Hippocampal formation (tissue), 2 donors: ENCODE measurements at regions not wholly inside any gene's neighbourhood (a gene's known extent, or its start where the extent isn't known, plus 50 kb on each side); places are given as distances from the start of the nearest gene placed in this dataset.
A peak's percentile ranks its signal among the peaks of the same experiment; 100 is the strongest.
"Not testable (repeated sequence)": the region's sequence is repeated elsewhere in the genome, so short reads cannot be mapped to it uniquely, and the experiment has no call there.

Source experiments
- DNase-seq, 2 donors: peaks; one replicate each; lab custom pipeline; 2025; lab: John Stamatoyannopoulos, UW

DNA sequence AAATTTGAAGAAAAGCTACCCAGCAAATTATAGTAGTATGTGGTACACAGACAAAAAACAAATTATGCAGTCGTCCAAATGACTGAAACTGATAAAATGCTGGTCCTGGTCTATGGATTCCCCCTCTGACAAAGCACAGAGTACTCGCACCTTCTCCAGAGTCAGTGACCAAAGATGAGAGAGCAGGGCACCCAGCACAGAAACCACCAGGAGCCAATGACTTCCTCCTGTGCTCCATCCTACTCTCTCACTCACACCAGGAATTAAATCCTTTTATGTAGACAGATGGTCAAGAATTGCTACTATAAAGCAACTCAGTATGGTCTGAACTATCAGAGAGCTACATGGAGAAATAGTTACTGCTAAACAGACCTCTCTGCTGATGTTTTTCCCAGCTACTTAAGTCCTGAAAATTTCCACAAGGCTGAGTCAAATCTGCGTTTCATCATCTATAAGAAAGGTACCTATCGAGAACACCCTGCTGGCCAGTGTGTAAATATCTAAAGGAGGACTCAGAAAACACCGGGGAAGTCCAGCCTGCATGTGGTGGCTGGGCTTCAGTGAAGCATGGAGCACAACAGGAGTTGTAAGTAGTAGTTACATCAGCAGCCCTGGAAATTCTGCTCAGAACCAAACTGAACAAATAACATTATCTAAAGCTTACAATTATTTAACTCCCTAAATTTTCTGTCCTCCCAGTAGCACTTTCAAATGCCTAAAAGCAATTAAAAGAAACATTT is 84.5 kb upstream of the FBXO28 start:
- DNase-seq: not testable (repeated sequence)

GRCh38 chr1:224028802-224029201 is 85.1 kb upstream of the FBXO28 start:
- DNase-seq: not testable (repeated sequence)

DNA sequence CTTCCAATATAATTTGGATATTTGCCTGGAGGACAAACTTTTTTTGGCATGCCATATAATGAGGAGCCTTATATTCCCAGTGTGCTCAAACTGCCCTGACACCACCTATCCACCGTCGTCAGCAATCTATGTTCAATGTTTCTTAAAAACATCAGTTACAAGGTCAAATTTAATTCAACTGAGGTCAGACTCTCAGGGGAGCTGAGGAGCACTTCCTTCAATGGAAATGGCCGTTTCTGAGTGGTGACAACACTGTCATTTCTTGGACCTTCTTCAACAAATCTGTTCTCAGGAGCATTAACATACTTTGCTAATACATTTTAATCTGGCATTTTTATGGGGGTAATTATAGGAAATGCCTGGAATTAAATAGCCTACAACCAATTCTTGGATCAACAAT is 90.8 kb upstream of the FBXO28 start:
- not testable (repeated sequence) for DNase-seq

DNA sequence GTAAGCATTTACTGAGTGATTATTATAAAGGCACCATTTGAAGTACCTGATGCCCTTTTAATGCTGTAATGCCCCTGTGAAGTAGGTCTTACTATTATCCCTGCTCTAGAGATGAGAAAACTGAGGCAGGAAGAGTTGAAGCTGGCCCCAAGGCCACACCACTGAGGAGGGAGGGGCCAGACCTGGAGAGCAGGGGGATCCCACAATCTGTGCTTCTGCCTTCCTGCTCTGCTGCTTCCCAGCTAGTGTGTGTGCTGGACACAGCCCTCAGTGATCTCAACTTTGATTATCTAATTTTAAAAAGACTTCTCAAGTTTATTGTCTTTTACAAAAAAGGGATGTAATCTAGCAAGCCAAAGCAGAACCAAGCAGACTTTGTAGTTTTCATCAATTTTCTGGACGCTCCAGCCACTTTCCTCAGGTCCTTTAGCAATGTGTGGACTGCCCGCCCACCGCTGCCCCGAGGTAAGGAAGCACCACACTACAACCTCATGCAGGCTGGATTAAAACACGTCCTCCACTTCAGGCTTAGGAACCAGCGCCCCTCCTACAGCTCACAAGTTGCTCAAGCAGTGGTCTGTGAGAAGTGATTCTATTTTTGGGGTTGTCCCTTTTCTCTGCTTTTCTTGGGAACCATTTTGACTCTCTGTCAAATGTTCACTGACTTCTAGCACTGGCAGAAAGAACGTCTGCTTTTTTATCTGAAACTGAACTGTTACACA is 91.5 kb upstream of the FBXO28 start:
- DNase-seq: not testable (repeated sequence)

- DNase-seq: not testable (repeated sequence)
Measured at GRCh38 chr1:224019866-224020265, 94.0 kb upstream of the FBXO28 start.

DNA sequence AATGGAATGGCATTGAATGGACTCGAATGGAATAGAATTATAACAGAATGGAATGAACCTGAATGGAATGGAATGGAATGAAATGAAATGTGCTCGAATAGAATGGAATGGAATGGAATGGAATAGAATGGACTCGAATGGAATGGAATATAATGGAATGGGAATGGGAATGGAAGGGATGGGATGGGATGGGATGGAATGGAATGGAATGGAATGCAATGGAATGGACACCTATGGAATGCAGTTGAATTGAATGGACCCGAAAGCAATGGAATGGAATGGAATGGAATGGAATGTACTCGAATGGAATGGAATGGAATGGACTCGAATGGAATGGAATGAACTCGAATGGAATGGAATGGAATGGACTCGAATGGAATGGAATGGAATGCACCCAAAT is 98.1 kb upstream of the FBXO28 start:
- DNase-seq: not testable (repeated sequence)

GRCh38 chr1:224014330-224014649 is 99.6 kb upstream of the FBXO28 start:
- no peak for DNase-seq

DNA sequence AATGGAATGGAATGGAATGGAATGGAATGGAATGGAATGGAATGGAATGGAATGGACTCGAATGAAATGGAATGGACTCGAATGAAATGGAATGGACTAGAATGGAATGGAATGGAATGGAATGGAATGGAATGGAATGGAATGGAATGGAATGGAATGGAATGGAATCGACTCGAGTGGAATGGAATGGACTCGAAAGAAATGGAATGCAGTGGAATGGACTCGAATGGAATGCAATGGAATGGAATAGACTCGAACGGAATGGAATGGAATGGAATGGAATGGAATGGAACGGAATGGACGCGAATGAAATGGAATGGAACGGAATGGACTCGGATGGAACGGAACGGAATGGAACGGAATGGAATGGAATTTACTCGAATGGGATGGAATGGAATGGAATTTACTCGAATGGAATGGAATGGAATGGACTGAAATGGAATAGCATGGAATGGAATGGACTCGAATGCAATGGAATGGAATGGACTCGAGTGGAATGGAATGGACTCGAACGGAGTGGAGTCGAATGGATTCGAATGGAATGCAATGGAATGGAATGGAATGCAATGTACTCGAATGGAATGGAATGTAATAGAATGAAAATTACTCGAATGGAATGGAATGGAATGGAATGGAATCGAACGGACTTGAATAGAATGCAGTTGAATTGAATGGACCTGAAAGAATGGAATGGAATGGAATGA is 100.1 kb upstream of the FBXO28 start:
- DNase-seq: not testable (repeated sequence)

GRCh38 chr1:224012807-224013434 is 101.0 kb upstream of the FBXO28 start:
- DNase-seq: not testable (repeated sequence)

- not testable (repeated sequence) for DNase-seq
Measured at GRCh38 chr1:224012162-224012561, 101.7 kb upstream of the FBXO28 start.

DNA sequence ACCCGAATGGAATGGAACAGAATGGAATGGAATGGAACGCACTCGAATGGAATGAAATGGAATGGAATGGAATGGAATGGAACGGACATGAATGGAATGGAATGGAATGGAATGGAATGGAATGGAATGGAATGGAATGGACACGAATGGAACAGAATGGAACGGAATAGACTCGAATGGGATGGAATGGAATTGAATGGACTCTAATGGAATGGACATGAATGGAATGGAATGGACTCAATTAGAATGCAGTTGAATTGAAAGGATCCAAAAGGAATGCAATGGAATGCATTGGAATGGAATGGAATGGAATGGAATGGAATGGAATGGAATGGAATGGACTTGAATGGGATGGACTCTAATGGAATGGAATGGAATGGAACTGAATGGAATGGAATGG is 102.2 kb upstream of the FBXO28 start:
- DNase-seq: not testable (repeated sequence)

DNA sequence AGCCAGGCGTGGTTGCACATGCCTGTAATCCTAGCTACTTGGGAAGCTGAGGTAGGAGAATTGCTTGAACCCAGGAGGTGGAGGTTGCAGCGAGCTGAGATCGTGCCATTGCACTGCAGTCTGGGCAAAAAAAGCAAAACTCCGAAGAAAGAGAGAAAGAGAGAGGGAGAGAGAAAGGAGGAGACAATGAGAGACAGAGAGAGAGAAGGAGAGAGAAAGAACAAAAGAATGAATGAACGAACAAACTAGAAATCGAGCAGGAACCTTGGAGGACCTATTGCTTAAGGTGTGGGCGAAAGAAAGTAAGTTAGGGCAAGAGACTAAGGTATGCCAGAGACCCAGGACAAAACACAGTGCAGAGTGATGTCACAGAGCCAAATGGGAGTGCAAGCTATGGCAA is 102.8 kb upstream of the FBXO28 start:
- not testable (repeated sequence) for DNase-seq

GRCh38 chr1:224005973-224006372 is 107.9 kb upstream of the FBXO28 start:
- not testable (repeated sequence) for DNase-seq

DNA sequence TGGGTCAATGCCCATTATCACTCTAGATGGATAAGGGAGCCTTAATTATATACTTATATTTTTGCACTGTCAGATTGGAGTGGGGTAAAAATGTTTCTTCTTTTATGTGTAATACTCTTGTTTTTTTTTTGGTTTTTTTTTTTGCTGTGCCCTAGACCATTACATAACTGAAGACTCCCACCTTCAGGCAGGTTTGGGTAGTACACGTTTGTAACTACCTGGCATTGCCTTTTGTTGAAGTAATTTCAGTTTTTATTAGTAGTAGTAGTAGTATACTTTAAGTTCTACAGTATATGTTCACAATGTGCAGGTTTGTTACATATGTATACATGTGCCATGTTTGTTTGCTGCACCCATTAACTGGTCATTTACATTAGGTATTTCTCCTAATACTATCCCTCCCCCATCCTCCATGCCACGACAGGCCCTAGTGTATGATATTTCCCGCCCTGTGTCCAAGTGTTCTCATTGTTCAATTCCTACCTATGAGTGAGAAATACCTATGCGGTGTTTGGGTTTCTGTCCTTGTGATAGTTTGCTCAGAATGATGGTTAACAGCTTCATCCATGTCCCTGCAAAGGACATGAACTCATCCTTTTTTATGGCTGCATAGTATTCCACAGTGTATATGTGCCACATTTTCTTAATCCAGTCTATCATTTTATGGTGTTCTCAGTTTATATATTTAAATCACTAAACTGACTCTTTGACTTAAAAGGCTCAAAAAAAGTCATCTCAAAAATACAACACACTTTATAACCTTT is 109.2 kb upstream of the FBXO28 start:
- DNase-seq: not testable (repeated sequence)

- not testable (repeated sequence) for DNase-seq
Measured at GRCh38 chr1:224003896-224004295, 110.0 kb upstream of the FBXO28 start.

- not testable (repeated sequence) for DNase-seq
Measured at GRCh38 chr1:224001757-224002156, 112.2 kb upstream of the FBXO28 start.

DNA sequence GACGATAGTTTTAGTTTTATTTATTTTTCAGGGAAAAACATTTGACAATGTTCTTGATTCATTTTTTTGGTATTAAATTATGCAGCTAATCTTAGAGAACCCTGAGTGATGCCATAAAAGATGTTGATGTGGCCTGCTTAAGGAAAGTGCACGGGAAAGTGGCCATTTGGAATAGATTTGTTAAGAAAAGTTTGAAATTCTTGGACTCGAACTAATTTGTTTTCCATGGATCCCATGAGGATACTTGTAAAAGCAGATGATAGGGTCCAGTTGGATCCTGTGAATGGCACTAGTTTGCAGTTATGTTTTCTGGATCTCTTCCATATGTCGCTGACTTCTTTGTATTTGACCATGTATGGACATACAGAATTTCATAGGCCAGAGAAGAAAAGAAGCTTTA is 114.2 kb upstream of the FBXO28 start:
- DNase-seq: not testable (repeated sequence)

DNA sequence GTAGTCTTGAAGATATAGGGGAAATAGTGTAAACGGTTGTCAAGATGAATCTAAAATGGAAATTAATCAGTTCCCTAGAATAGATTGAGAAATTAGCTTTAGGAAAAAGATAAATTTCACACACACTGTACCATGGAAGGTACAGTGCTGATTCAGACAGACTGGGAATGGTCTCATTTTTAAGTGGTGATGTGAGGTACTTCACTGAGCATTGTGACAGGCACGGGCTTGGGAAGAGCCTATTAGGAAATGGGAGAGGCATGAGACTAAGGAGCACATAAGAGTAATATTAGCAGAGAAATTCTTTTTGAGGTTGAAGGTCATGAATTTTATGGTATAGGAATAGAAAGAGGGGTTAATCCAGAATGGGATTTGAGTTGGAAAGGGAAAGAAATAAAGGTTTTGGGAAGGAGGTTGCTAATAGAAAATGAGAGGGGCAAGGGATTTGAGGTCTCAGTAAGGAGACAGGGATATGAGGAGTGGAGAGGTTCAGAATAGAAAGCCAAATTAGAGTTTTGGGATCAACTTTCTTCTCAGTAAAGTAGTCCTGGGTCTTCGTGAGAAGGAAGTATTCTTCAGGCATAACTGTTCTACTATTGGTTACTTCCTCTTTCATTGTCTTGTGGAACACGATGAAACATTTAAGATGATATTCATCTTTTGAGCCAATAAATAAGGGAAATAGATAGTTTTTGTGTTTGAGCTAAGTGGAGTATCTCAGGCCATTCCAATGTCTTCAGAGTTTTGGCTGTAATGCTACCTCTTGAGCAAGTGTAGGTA is 115.0 kb upstream of the FBXO28 start:
- DNase-seq: not testable (repeated sequence)

DNA sequence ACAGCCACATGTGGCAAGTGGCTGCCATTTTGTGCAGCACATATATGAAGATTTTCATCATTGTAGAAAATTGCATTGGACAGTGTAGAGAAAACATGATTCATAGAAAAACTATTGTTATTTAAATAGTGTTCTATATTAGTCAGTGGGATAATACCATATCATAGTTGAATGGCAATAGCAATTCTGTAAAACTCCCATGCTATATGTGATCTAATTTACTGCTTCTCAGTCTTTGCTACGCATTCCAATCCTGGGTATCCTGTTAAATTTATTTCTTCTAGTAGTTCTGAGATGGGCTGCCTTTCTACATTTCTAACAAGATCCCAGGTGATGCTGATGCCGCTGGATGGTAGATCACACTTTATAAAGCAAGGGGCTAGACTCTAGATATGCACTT is 117.5 kb upstream of the FBXO28 start:
- DNase-seq: not testable (repeated sequence)

GRCh38 chr1:223992456-223993246 is 121.3 kb upstream of the FBXO28 start:
- DNase-seq: peak; percentile 91 to 97
